GM21526 (cell line): ENCODE measurements at regions not wholly inside any gene's neighbourhood (a gene's known extent, or its start where the extent isn't known, plus 50 kb on each side); places are given as distances from the start of the nearest gene placed in this dataset.

Experiments
- ATAC-seq: cut with Tn5 transposase; IDR thresholded peaks from one replicate; pipeline ENCODE4 v1.9.1; 2021; ENCODE audit warnings: moderate library complexity; ENCODE audit not compliant: unreplicated experiment, low FRiP score

GRCh38 chr9:99282406-99282805, 60.3 kb downstream of the SEC61B start:
- no peak for ATAC-seq

- no peak for ATAC-seq
Measured at GRCh38 chr9:99285965-99286364, 63.9 kb downstream of the SEC61B start.

- ATAC-seq, result no peak
Measured at GRCh38 chr9:99286536-99286935, 64.5 kb downstream of the SEC61B start.

GRCh38 chr9:99287641-99288040, 65.6 kb downstream of the SEC61B start:
- ATAC-seq, result no peak

- ATAC-seq, result no peak
Measured at GRCh38 chr9:99288830-99289229, 66.7 kb downstream of the SEC61B start.

- no peak for ATAC-seq
Measured at GRCh38 chr9:99294850-99295461, 72.9 kb downstream of the SEC61B start.

- no peak for ATAC-seq
Measured at GRCh38 chr9:99296291-99296951, 74.3 kb downstream of the SEC61B start.

- no peak for ATAC-seq
Measured at GRCh38 chr9:99298614-99299013, 76.5 kb downstream of the SEC61B start.

GRCh38 chr9:99299211-99300102, 77.4 kb downstream of the SEC61B start:
- ATAC-seq, result no peak

GRCh38 chr9:99300103-99300439, 78.0 kb downstream of the SEC61B start:
- ATAC-seq, result no peak

GRCh38 chr9:99300603-99301002, 78.5 kb downstream of the SEC61B start:
- no peak for ATAC-seq

- ATAC-seq, result no peak
Measured at GRCh38 chr9:99303177-99303576, 81.1 kb downstream of the SEC61B start.

GRCh38 chr9:99305124-99305523, 83.0 kb downstream of the SEC61B start:
- ATAC-seq, result no peak

- no peak for ATAC-seq
Measured at GRCh38 chr9:99305820-99306811, 84.0 kb downstream of the SEC61B start.

- no peak for ATAC-seq
Measured at GRCh38 chr9:99307851-99308250, 85.8 kb downstream of the SEC61B start.

GRCh38 chr9:99309141-99309939, 87.3 kb downstream of the SEC61B start:
- ATAC-seq, result no peak

- ATAC-seq, result no peak
Measured at GRCh38 chr9:99312736-99313135, 90.7 kb downstream of the SEC61B start.

GRCh38 chr9:99319048-99319447, 97.0 kb downstream of the SEC61B start:
- no peak for ATAC-seq

GRCh38 chr9:99322299-99322698, 100.2 kb downstream of the SEC61B start:
- ATAC-seq, result no peak
